Activated CD4-positive, alpha-beta memory T cell treated with anti-CD3 and anti-CD28 coated beads, Interleukin-2, amount 10 ng/mL, durations not matched to agents 7 days and 5 days (primary cell): ENCODE measurements at regions not wholly inside any gene's neighbourhood (a gene's known extent, or its start where the extent isn't known, plus 50 kb on each side); places are given as distances from the start of the nearest gene placed in this dataset.
"Not testable (repeated sequence)": the region's sequence is repeated elsewhere in the genome, so short reads cannot be mapped to it uniquely, and the experiment has no call there.

Experiments
- CTCF ChIA-PET: fragments of 350-600 bp; sonication (Branson Sonifier 250); formaldehyde crosslinking; loops from one replicate; lab custom pipeline; 2021; ENCODE audit warnings: antibody characterized with exemption, inconsistent platforms; lab: Charles Lee
- POLR2A ChIA-PET: fragments of 350-600 bp; sonication (Branson Sonifier 250); formaldehyde crosslinking; loops from one replicate; lab custom pipeline; 2021; ENCODE audit warnings: antibody characterized with exemption; lab: Charles Lee
- DNase-seq: peaks from one replicate; pipeline ENCODE4 v3.0.0-alpha.2; 2020
- H3K27ac Mint-ChIP-seq: one replicate; pipeline ENCODE4 v1.8.0; 2021; ENCODE audit warnings: mild to moderate bottlenecking, mixed read lengths
- H3K27me3 Mint-ChIP-seq: one replicate; pipeline ENCODE4 v1.8.0; 2021; ENCODE audit warnings: mixed read lengths
- H3K36me3 Mint-ChIP-seq: one replicate; pipeline ENCODE4 v1.8.0; 2021; ENCODE audit warnings: low read depth, mixed read lengths
- H3K4me1 Mint-ChIP-seq: one replicate; pipeline ENCODE4 v1.8.0; 2021; ENCODE audit warnings: mixed read lengths
- H3K4me3 Mint-ChIP-seq: one replicate; pipeline ENCODE4 v1.8.0; 2021; ENCODE audit warnings: mild to moderate bottlenecking, mixed read lengths
- H3K9me3 Mint-ChIP-seq: one replicate; pipeline ENCODE4 v1.8.0; 2021; ENCODE audit warnings: mixed read lengths

- no peak overlapping the region for H3K27ac Mint-ChIP-seq
- H3K9me3 Mint-ChIP-seq: no peaks in the 10 kb centered on the region
- no peaks in the 10 kb centered on the region for H3K4me1 Mint-ChIP-seq
- no peak for DNase-seq
- H3K36me3 Mint-ChIP-seq: no peaks in the 10 kb centered on the region
- POLR2A ChIA-PET: no interaction called here
- peaks cover 9% of the 10 kb centered on the region for H3K27me3 Mint-ChIP-seq
- CTCF ChIA-PET: interaction anchor here (0.7 to 2.7 kb wide), 15 partner anchors 8 to 114 kb away, joined by 3 to 33 read pairs (median 6); no protein-coding TSS in a partner anchor
- H3K4me3 Mint-ChIP-seq: no peak overlapping the region
Measured at GRCh38 chr22:22770881-22771280, 116.7 kb upstream of the IGLL5 start.

- no peak for DNase-seq
- Mint-ChIP-seq H3K9me3 (no peaks in the 10 kb centered on the region), H3K4me1 (no peaks in the 10 kb centered on the region), H3K36me3 (no peaks in the 10 kb centered on the region), H3K27me3 (peaks cover 9% of the 10 kb centered on the region), H3K27ac (no peak overlapping the region), H3K4me3 (no peak overlapping the region)
- POLR2A ChIA-PET: no interaction called here
- CTCF ChIA-PET: interaction anchor here (0.7 to 2.6 kb wide), 5 partner anchors 9 to 266 kb away, joined by 3 to 15 read pairs (median 3); no protein-coding TSS in a partner anchor
Measured at GRCh38 chr22:22771696-22772377, 115.8 kb upstream of the IGLL5 start.

GRCh38 chr22:22772396-22772795 lies 115.2 kb upstream of the IGLL5 start:
- Mint-ChIP-seq H3K4me3 (no peak overlapping the region), H3K4me1 (no peaks in the 10 kb centered on the region), H3K27me3 (peaks cover 9% of the 10 kb centered on the region), H3K27ac (no peak overlapping the region), H3K9me3 (no peaks in the 10 kb centered on the region), H3K36me3 (no peaks in the 10 kb centered on the region)
- DNase-seq: no peak
- CTCF ChIA-PET: interaction anchor here (0.7 to 2.6 kb wide), 3 partner anchors 17 to 265 kb away, joined by 3 to 15 read pairs (median 3); no protein-coding TSS in a partner anchor
- POLR2A ChIA-PET: no interaction called here

GRCh38 chr22:22772883-22773282 lies 114.7 kb upstream of the IGLL5 start:
- H3K27me3 Mint-ChIP-seq: peaks cover 12% of the 10 kb centered on the region
- ChIA-PET POLR2A (no interaction called here), CTCF (interaction anchor here (0.9 to 3.6 kb wide), 2 partner anchors 85 to 111 kb away, joined by 3 to 10 read pairs; no protein-coding TSS in a partner anchor)
- H3K4me1 Mint-ChIP-seq: no peaks in the 10 kb centered on the region
- no peak for DNase-seq
- H3K27ac Mint-ChIP-seq: no peak overlapping the region
- H3K9me3 Mint-ChIP-seq: no peaks in the 10 kb centered on the region
- no peak overlapping the region for H3K4me3 Mint-ChIP-seq
- no peaks in the 10 kb centered on the region for H3K36me3 Mint-ChIP-seq

- Mint-ChIP-seq H3K4me3 (no peak overlapping the region), H3K9me3 (no peaks in the 10 kb centered on the region), H3K27me3 (peaks cover 14% of the 10 kb centered on the region), H3K36me3 (no peaks in the 10 kb centered on the region), H3K4me1 (no peaks in the 10 kb centered on the region), H3K27ac (no peak overlapping the region)
- DNase-seq: no peak
- ChIA-PET POLR2A (no interaction called here), CTCF (interaction anchor here (0.9 to 3.6 kb wide), 2 partner anchors 85 to 111 kb away, joined by 3 to 10 read pairs; no protein-coding TSS in a partner anchor)
Measured at GRCh38 chr22:22773427-22773826, 114.2 kb upstream of the IGLL5 start.

GRCh38 chr22:22773979-22774604 lies 113.5 kb upstream of the IGLL5 start:
- H3K4me3 Mint-ChIP-seq: no peak overlapping the region
- no peaks in the 10 kb centered on the region for H3K4me1 Mint-ChIP-seq
- H3K27me3 Mint-ChIP-seq: peaks cover 8% of the 10 kb centered on the region
- no peak for DNase-seq
- ChIA-PET POLR2A (no interaction called here), CTCF (interaction anchor here (1.0 to 3.6 kb wide), 2 partner anchors 110 to 174 kb away, joined by 3 to 10 read pairs; no protein-coding TSS in a partner anchor)
- no peaks in the 10 kb centered on the region for H3K9me3 Mint-ChIP-seq
- no peaks in the 10 kb centered on the region for H3K36me3 Mint-ChIP-seq
- H3K27ac Mint-ChIP-seq: no peak overlapping the region

- H3K4me1 Mint-ChIP-seq, H3K9me3 Mint-ChIP-seq, H3K27me3 Mint-ChIP-seq, DNase-seq, H3K27ac Mint-ChIP-seq, H3K4me3 Mint-ChIP-seq, H3K36me3 Mint-ChIP-seq, POLR2A ChIA-PET: not testable (repeated sequence)
- CTCF ChIA-PET: interaction anchor here (1.0 to 3.6 kb wide), 2 partner anchors 110 to 173 kb away, joined by 3 to 10 read pairs; no protein-coding TSS in a partner anchor
Measured at GRCh38 chr22:22774762-22775161, 112.9 kb upstream of the IGLL5 start.

GRCh38 chr22:22776121-22776520 lies 111.5 kb upstream of the IGLL5 start:
- H3K27me3 Mint-ChIP-seq: peaks cover 5% of the 10 kb centered on the region
- CTCF ChIA-PET: interaction anchor here (1.0 to 3.6 kb wide), 2 partner anchors 23 to 108 kb away, joined by 4 to 10 read pairs; no protein-coding TSS in a partner anchor

GRCh38 chr22:22779213-22779612 lies 108.4 kb upstream of the IGLL5 start:
- Mint-ChIP-seq H3K27ac (no peak overlapping the region), H3K9me3 (no peaks in the 10 kb centered on the region), H3K4me1 (no peaks in the 10 kb centered on the region), H3K27me3 (peaks cover 16% of the 10 kb centered on the region), H3K4me3 (no peak overlapping the region), H3K36me3 (no peaks in the 10 kb centered on the region)
- DNase-seq: no peak
- ChIA-PET POLR2A (no interaction called here), CTCF (interaction anchor here (2.5 to 3.2 kb wide), 2 partner anchors 10 to 105 kb away, joined by 10 to 13 read pairs; no protein-coding TSS in a partner anchor)

More at GRCh38 chr22:22776121-22776520, 111.5 kb upstream of the IGLL5 start:
- no peak for DNase-seq
- H3K4me1 Mint-ChIP-seq: no peaks in the 10 kb centered on the region
- H3K36me3 Mint-ChIP-seq: no peaks in the 10 kb centered on the region
- H3K4me3 Mint-ChIP-seq: no peak overlapping the region
- H3K9me3 Mint-ChIP-seq: no peaks in the 10 kb centered on the region
- POLR2A ChIA-PET: no interaction called here
- H3K27ac Mint-ChIP-seq: no peak overlapping the region

- peaks cover 7% of the 10 kb centered on the region for H3K4me1 Mint-ChIP-seq
- DNase-seq: no peak
- H3K36me3 Mint-ChIP-seq: no peaks in the 10 kb centered on the region
- CTCF ChIA-PET: interaction anchor here (2.0 kb wide), 1 partner anchor 101 kb away, joined by 8 read pairs; no protein-coding TSS in a partner anchor
- H3K9me3 Mint-ChIP-seq: no peaks in the 10 kb centered on the region
- H3K27me3 Mint-ChIP-seq: peaks cover 20% of the 10 kb centered on the region
- POLR2A ChIA-PET: no interaction called here
- H3K4me3 Mint-ChIP-seq: no peak overlapping the region
- no peak overlapping the region for H3K27ac Mint-ChIP-seq
Measured at GRCh38 chr22:22783575-22783974, 104.0 kb upstream of the IGLL5 start.

GRCh38 chr22:22784249-22785039 lies 103.2 kb upstream of the IGLL5 start:
- Mint-ChIP-seq H3K4me1 (peaks cover 13% of the 10 kb centered on the region), H3K27ac (no peak overlapping the region), H3K36me3 (no peaks in the 10 kb centered on the region), H3K9me3 (no peaks in the 10 kb centered on the region), H3K4me3 (no peak overlapping the region), H3K27me3 (peaks cover 20% of the 10 kb centered on the region)
- ChIA-PET CTCF (interaction anchor here (2.0 kb wide), 1 partner anchor 100 kb away, joined by 8 read pairs; no protein-coding TSS in a partner anchor), POLR2A (no interaction called here)
- DNase-seq: no peak

- POLR2A ChIA-PET: no interaction called here
Measured at GRCh38 chr22:22785316-22786065, 102.1 kb upstream of the IGLL5 start.

More at GRCh38 chr22:22785316-22786065, 102.1 kb upstream of the IGLL5 start:
- Mint-ChIP-seq H3K4me1 (peaks cover 24% of the 10 kb centered on the region), H3K27ac (no peak overlapping the region), H3K27me3 (peaks cover 20% of the 10 kb centered on the region), H3K9me3 (no peaks in the 10 kb centered on the region), H3K4me3 (no peak overlapping the region), H3K36me3 (no peaks in the 10 kb centered on the region)
- no peak for DNase-seq
- CTCF ChIA-PET: interaction anchor here (1.6 to 6.2 kb wide), 6 partner anchors 16 to 99 kb away, joined by 5 to 80 read pairs (median 27); no protein-coding TSS in a partner anchor
